ENCODE measurements at regions not wholly inside any gene's neighbourhood (a gene's known extent, or its start where the extent isn't known, plus 50 kb on each side); places are given as distances from the start of the nearest gene placed in this dataset.
"Not testable (repeated sequence)": the region's sequence is repeated elsewhere in the genome, so short reads cannot be mapped to it uniquely, and the experiment has no call there.

- DNase-seq (ENCODE audit: low spot score) = no peak
These were observed 50.4 kb downstream of the FHIP1A start for GRCh38 chr4:151459375-151459774.

- no peak for DNase-seq (ENCODE audit: low spot score)
These were observed 51.5 kb downstream of the FHIP1A start for GRCh38 chr4:151460434-151460833.

- no peak for DNase-seq (ENCODE audit: low spot score)
These were observed 53.6 kb downstream of the FHIP1A start for GRCh38 chr4:151462554-151462953.

GRCh38 chr4:151468715-151469696 lies 60.0 kb downstream of the FHIP1A start:
- DNase-seq (ENCODE audit: low spot score) = no peak

- DNase-seq (ENCODE audit: low spot score) = no peak
These were observed 61.0 kb downstream of the FHIP1A start for GRCh38 chr4:151469970-151470369.

- DNase-seq (ENCODE audit: low spot score) = no peak
These were observed 62.8 kb downstream of the FHIP1A start for GRCh38 chr4:151471728-151472127.

GRCh38 chr4:151472297-151472696 lies 63.3 kb downstream of the FHIP1A start:
- no peak for DNase-seq (ENCODE audit: low spot score)

- DNase-seq (ENCODE audit: low spot score) = no peak
These were observed 63.7 kb downstream of the FHIP1A start for GRCh38 chr4:151472711-151473110.

- no peak for DNase-seq (ENCODE audit: low spot score)
These were observed 64.6 kb downstream of the FHIP1A start for GRCh38 chr4:151473521-151474097.

- no peak for DNase-seq (ENCODE audit: low spot score)
These were observed 66.2 kb downstream of the FHIP1A start for GRCh38 chr4:151475035-151475714.

GRCh38 chr4:151481813-151482212 lies 72.8 kb downstream of the FHIP1A start:
- no peak for DNase-seq (ENCODE audit: low spot score)

GRCh38 chr4:151484396-151485102 lies 75.6 kb downstream of the FHIP1A start:
- peak; percentile 88 for DNase-seq (ENCODE audit: low spot score)

GRCh38 chr4:151485541-151486131 lies 76.7 kb downstream of the FHIP1A start:
- no peak for DNase-seq (ENCODE audit: low spot score)

GRCh38 chr4:151486168-151486567 lies 77.2 kb downstream of the FHIP1A start:
- DNase-seq (ENCODE audit: low spot score) = peak; percentile 48

GRCh38 chr4:151488968-151489367 lies 80.0 kb downstream of the FHIP1A start:
- DNase-seq (ENCODE audit: low spot score) = no peak

- DNase-seq (ENCODE audit: low spot score) = no peak
These were observed 80.7 kb downstream of the FHIP1A start for GRCh38 chr4:151489462-151490203.

- not testable (repeated sequence) for DNase-seq (ENCODE audit: low spot score)
These were observed 86.6 kb downstream of the FHIP1A start for GRCh38 chr4:151495612-151496011.

- not testable (repeated sequence) for DNase-seq (ENCODE audit: low spot score)
These were observed 102.6 kb downstream of the FHIP1A start for GRCh38 chr4:151511548-151511947.

- DNase-seq (ENCODE audit: low spot score) = no peak
These were observed 108.9 kb downstream of the FHIP1A start for GRCh38 chr4:151517896-151518295.

- DNase-seq (ENCODE audit: low spot score) = no peak
These were observed 109.4 kb downstream of the FHIP1A start for GRCh38 chr4:151518359-151518758.

Measured in GM03348 (cell line).